LNCaP clone FGC (cell line): ENCODE measurements at regions not wholly inside any gene's neighbourhood (a gene's known extent, or its start where the extent isn't known, plus 50 kb on each side); places are given as distances from the start of the nearest gene placed in this dataset.

ENCODE experiments used
- DNase-seq: peaks from one replicate; pipeline ENCODE4 v3.0.0-alpha.2; 2011; ENCODE audit warnings: low read depth
- H3K4me3 ChIP-seq: 2 replicates; pipeline ENCODE4 v1.5.1; 2011; ENCODE audit warnings: mild to moderate bottlenecking, low read depth, low read length, control low read depth
- CTCF ChIP-seq: IDR thresholded peaks from 2 replicates; pipeline ENCODE4 v1.5.1; 2012; ENCODE audit warnings: mild to moderate bottlenecking; ENCODE audit not compliant: control insufficient read depth, insufficient read depth; ENCODE audit errors: extremely low read depth

DNA sequence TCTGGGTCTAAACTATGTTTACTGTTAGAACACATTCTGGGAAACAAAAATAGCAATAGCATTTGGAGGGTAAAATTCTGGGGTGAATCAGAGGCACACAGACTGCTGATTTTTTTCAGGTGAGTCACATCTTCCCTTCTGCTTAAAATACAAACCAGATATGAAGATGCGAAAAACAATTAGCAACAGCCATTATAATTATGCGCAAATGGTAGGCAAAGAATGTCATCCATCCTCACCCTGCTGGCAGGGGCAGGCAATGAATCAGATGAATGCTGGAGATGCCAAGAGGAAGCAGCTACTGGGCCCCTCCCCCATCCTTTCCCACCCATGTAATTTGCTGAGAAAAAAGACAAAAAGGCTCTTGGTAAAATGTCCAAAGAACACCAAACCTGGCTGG lies 282.9 kb downstream of the KLF5 start:
- TF ChIP-seq CTCF: no peak
- DNase-seq: no peak
- H3K4me3 ChIP-seq: no peak overlapping the region

DNA sequence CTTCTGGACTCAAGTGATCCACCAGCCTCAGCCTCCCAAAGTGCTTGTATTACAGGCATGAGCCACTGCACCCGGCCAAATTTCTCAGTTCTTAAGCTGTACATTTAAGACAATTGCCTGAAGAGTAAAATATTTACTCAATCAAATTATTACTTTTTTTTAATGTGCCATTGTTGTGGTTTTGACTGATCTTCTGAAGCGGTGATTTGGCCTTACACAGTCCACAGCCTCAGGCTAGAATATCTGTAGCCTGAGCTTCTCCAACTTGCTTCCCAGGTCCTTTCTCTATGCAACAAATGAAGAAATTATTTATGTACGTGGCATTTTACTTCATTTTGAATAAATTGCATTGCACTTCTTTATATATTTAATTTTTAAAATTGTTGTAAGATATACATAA lies 281.3 kb downstream of the KLF5 start:
- no peak for DNase-seq
- no peak for TF ChIP-seq CTCF
- no peak overlapping the region for H3K4me3 ChIP-seq

DNA sequence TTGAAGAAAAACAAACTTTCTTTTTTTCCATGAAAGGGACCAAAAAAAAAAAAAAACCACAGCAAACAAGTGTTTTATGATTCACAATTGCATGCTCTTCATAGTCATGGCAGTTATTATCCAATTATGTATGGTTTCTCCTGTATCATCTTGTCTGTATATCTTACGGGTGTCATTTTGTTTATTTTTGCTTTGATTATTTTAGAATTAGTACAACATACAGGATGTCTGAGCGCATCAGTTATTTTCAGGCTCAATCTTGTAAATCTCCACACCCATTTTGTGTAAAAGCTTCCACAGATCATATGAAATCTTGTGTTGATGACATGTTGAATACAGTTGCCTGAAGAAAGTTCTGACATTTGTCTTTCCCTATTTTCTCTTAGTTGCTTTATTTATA lies 280.3 kb downstream of the KLF5 start:
- DNase-seq: no peak
- no peak overlapping the region for H3K4me3 ChIP-seq
- no peak for TF ChIP-seq CTCF

DNA sequence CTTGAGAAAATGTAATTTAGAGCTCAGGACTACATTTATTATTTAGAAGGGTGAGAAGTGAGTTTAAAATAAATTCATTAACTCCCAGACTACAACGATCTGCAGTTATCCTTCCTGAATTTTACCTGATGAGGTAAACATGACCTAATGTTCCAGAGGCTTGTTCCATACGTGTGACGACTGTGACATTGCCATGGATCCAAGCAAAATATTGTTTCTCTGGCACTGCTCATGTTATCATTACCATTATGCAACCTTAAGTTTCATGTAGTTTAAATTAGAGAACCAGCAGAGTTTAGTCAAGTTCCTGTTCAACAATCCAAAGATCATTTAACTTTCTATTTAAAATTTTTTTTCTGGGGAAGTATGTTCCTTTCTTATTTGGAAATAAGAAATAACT lies 279.6 kb downstream of the KLF5 start:
- no peak for DNase-seq
- no peak for TF ChIP-seq CTCF
- no peak overlapping the region for H3K4me3 ChIP-seq

DNA sequence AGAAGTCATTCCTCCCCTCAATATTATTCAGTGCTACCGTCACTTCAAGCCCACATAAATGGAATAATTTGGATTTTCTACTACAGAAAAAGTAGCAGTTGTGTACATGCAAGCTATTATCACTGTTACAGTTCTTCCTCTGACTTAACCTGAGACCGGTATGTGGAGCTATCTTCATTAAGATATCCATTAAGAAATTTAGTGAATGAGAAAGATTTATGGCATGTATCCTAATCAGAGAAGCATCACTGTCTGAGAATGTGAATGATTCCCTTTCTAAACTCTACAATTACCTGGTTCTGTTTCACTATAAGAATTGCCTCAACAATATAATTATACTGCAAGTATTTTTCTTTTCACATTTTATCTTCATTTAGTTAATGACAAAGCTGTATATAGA lies 278.7 kb downstream of the KLF5 start:
- DNase-seq: no peak
- no peak overlapping the region for H3K4me3 ChIP-seq
- no peak for TF ChIP-seq CTCF

DNA sequence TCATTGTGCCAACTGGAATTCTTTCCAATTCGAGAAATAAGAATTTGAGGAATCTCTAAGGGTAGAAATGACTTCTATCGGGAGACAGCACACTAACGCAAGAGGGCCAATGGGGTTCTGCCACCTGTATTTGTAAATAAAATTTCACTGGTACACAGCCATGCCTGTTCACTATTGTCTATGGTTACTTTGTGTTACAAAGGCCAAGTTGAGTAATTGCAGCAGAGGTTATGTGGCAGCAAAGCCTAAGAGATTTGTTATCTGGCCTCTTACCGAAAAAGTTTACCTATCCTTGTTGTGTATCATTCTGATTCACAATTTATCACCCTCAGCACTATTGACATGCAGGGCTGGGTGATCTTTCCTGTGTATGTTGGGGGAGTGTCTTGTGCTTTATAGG lies 278.0 kb downstream of the KLF5 start:
- no peak overlapping the region for H3K4me3 ChIP-seq
- DNase-seq: no peak
- TF ChIP-seq CTCF: no peak

DNA sequence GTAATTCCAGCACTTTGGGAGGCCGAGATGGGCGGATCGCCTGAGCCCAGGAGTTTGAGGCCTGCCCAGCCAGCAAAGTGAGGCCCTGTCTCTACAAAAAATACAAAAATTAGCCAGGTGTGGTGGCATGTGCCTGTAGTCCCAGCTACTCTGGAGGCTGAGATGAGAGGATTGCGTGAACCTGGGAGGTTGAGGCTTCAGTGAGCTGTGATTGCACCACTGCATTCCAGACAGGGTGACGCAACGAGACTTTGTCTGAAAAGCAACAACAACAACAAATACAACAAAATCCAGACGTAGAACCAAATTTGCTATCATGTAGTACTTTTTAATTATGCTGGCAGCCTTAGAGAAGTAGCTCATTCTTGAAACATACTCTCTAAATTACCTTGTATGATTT lies 277.1 kb downstream of the KLF5 start:
- DNase-seq: no peak
- H3K4me3 ChIP-seq: no peak overlapping the region

More for the DNA sequence above, 277.1 kb downstream of the KLF5 start:
- no peak for TF ChIP-seq CTCF
